SK-N-SH treated with all-trans-retinoic acid at 6 μM for 48 hours (cell line): ENCODE measurements at regions not wholly inside any gene's neighbourhood (a gene's known extent, or its start where the extent isn't known, plus 50 kb on each side); places are given as distances from the start of the nearest gene placed in this dataset.

Source experiments
- CREB5 ChIP-seq: fragments of 250-450 bp; sonication (Bioruptor Pico); IDR thresholded peaks from 2 replicates; pipeline ENCODE4 v1.5.1; 2020; ENCODE audit warnings: low read depth, mild to moderate bottlenecking, moderate library complexity
- CSDC2 ChIP-seq: fragments of 250-450 bp; sonication (Bioruptor Pico); IDR thresholded peaks from 2 replicates; pipeline ENCODE4 v1.5.0; 2020; ENCODE audit warnings: mild to moderate bottlenecking, moderate library complexity
- CSRNP3 ChIP-seq: fragments of 250-450 bp; sonication (Bioruptor Pico); IDR thresholded peaks from 2 replicates; pipeline ENCODE4 v1.5.1; 2021; ENCODE audit warnings: mild to moderate bottlenecking, moderate library complexity
- ISL1 ChIP-seq: fragments of 250-450 bp; sonication (Bioruptor Pico); IDR thresholded peaks from 2 replicates; pipeline ENCODE4 v2.1.2; 2022; ENCODE audit warnings: mild to moderate bottlenecking, moderate library complexity
- OSR1 ChIP-seq: fragments of 250-450 bp; sonication (Bioruptor Pico); IDR thresholded peaks from 2 replicates; pipeline ENCODE4 v1.8.0; 2022; ENCODE audit warnings: moderate library complexity, mild to moderate bottlenecking, inconsistent platforms
- PATZ1 ChIP-seq: fragments of 250-450 bp; sonication (Bioruptor Pico); IDR thresholded peaks from 2 replicates; pipeline ENCODE4 v1.8.0; 2020; ENCODE audit warnings: mild to moderate bottlenecking, moderate library complexity, borderline replicate concordance
- RARB ChIP-seq: fragments of 250-450 bp; sonication (Bioruptor Pico); IDR thresholded peaks from 2 replicates; pipeline ENCODE4 v1.8.0; 2021; ENCODE audit warnings: mild to moderate bottlenecking, moderate library complexity
- ZC3H10 ChIP-seq: fragments of 250-450 bp; sonication (Bioruptor Pico); IDR thresholded peaks from 2 replicates; pipeline ENCODE4 v1.5.1; 2021; ENCODE audit warnings: mild to moderate bottlenecking, moderate library complexity
- ZFP3 ChIP-seq: fragments of 250-450 bp; sonication (Bioruptor Pico); IDR thresholded peaks from 2 replicates; pipeline ENCODE4 v1.5.0; 2020; ENCODE audit warnings: mild to moderate bottlenecking, moderate library complexity
- ZFP30 ChIP-seq: fragments of 450-650 bp; formaldehyde crosslinking; IDR thresholded peaks from 2 replicates; pipeline ENCODE4 v1.5.0; 2022; ENCODE audit warnings: mild to moderate bottlenecking, moderate library complexity

GRCh38 chr5:63233361-63233760 lies 654.7 kb downstream of the LRRC70 start:
- TF ChIP-seq PATZ1 (CRISPR knock-in tag) (no peak), CREB5 (CRISPR knock-in tag) (no peak), ZFP3 (CRISPR knock-in tag) (no peak), RARB (CRISPR knock-in tag) (no peak), CSRNP3 (CRISPR knock-in tag) (no peak), OSR1 (CRISPR knock-in tag) (no peak), ZFP30 (no peak), CSDC2 (no peak), ZC3H10 (CRISPR knock-in tag) (no peak), ISL1 (no peak)
